Activated naive CD4-positive, alpha-beta T cell treated with anti-CD3 and anti-CD28 coated beads, Interleukin-2, amount 50 U/mL, for 16 hours (primary cell): ENCODE measurements at regions not wholly inside any gene's neighbourhood (a gene's known extent, or its start where the extent isn't known, plus 50 kb on each side); places are given as distances from the start of the nearest gene placed in this dataset.
"Not testable (repeated sequence)": the region's sequence is repeated elsewhere in the genome, so short reads cannot be mapped to it uniquely, and the experiment has no call there.

Experiments used
- DNase-seq: peaks from one replicate; pipeline ENCODE4 v3.0.0-alpha.2; 2020

- DNase-seq = no peak
Observed at GRCh38 chr12:47367912-47368537, 288.3 kb upstream of the AMIGO2 start.

- no peak for DNase-seq
Observed at GRCh38 chr12:47366579-47366978, 286.8 kb upstream of the AMIGO2 start.

GRCh38 chr12:47366157-47366556, 286.4 kb upstream of the AMIGO2 start:
- DNase-seq = no peak

DNA sequence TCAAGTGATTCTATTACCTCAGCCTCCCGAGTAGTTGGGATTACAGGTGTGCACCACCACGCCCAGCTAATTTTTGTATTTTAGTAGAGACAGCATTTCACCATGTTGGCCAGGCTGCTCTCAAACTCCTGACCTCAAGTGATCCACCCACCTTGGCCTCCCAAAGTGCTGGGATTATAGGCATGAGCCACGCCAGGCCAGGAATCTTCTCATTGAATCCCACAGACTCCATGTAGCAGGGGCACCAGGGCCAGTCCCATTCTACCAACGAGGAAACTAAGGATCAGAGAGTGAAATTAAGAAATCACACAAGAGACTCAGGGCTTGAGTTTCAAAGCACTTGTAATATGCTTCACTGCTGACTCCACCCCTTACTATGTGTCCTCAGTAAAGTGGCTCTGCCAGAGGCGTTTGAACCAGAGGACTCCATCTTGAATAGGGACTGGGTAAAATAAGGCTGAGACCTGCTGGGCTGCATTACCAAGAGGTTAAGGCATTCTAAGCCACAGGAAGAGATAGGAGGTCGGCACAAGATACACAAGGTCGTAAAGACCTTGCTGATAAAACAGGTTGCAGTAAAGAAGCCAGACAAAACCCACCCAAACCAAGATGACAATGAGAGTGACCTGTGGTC, 285.8 kb upstream of the AMIGO2 start:
- not testable (repeated sequence) for DNase-seq

DNA sequence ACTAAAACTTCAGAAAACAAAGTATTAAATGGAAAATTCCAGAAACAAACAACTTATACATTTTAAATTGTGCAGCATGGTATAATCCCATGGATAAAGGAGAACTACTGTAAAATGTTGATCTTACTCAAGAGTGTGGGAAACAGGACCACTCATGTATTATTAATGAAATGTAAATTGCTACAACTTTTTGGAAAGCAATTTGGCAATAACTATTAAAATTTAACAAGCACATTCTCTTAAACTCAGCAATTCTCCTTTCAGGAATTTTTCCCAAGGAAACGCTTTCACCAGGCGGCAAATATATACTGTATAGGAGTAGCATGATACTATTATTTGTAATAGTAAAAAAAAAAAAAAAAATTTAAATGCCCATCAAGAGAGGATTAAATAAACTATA, 284.5 kb upstream of the AMIGO2 start:
- no peak for DNase-seq

GRCh38 chr12:47362126-47362705, 282.5 kb upstream of the AMIGO2 start:
- no peak for DNase-seq

- peak; percentile 34 for DNase-seq
Observed at GRCh38 chr12:47361389-47362021, 281.7 kb upstream of the AMIGO2 start.

DNA sequence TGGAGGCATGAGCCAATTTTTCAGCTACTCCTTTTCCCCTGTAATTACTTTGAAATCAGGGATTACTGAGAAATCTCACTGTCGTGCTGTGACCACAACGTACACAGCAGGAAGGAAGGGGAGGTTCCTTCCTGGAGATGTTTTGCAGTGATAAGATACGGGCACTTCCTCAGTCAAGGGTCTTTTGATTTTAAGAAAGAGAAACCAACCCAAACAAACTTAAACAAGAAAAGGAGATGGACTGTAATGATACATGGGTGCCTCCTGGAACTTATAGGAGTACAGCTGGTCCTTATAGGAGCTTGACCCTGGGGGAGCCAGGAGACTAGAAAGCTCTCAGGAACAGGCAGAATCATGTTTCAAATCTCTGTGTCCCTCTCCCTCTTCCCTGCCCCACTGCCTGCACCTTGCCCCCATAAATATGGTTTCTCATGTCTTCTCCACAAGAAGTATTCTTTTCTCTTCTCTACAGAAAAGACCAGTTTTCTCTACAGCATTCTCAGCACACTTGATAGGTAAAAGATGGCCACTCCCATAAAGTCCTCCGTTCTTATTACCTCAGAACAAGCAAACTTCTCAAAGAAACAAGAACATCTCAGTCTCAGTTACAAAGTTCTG, 281.1 kb upstream of the AMIGO2 start:
- no peak for DNase-seq

DNA sequence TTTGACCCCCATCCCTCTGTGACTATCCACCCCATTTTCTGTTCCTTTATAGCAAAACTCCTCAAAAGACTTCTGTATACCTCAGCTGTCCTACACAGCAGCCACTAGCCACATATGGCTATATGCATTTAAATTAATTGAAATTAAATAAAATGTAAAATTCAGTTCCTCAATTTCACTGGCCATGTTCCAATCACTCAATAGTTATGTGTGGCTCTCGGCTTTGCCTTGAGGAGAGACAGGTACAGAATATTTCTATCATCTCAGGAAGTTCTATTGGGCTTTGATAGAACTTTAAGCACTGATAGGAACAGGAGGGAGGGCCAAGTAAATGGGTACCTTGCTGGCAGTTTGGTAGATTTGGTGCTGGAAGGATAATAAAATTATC, 280.3 kb upstream of the AMIGO2 start:
- DNase-seq = no peak

DNA sequence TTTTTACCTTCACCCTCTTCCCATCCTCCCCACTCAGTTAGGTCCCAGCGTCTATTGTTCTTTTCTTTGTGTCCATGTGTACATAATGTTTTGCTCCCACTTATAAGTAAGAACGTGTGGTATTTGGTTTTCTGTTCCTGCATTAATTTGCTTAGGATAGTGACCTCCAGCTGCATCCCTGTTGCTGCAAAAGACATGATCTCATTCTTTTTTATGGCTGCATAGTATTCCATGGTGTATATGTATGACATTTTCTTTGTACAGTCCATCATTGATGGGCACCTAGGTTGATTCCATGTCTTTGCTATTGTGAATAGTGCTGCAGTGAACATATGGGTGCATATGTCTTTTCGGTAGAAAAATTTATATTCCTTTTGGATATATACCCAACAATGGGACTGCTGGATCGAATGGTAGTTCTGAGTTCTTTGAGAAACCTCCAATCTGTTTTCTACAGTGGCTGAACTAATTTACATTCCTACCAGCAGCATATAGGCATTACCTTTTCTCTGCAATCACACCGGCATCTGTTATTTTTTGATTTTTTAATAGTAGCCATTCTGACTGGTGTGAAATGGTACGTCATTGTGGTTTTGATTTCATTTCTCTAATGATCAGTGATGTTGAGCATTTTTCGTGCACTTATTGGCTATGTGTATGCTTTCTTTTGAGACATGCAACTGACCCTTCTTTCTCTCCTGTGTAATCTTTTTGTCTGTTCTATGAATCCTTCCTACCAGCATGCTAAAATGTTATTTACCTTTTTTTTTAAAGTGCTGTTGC, 279.7 kb upstream of the AMIGO2 start:
- DNase-seq = no peak

GRCh38 chr12:47357006-47357405, 277.2 kb upstream of the AMIGO2 start:
- DNase-seq = not testable (repeated sequence)

DNA sequence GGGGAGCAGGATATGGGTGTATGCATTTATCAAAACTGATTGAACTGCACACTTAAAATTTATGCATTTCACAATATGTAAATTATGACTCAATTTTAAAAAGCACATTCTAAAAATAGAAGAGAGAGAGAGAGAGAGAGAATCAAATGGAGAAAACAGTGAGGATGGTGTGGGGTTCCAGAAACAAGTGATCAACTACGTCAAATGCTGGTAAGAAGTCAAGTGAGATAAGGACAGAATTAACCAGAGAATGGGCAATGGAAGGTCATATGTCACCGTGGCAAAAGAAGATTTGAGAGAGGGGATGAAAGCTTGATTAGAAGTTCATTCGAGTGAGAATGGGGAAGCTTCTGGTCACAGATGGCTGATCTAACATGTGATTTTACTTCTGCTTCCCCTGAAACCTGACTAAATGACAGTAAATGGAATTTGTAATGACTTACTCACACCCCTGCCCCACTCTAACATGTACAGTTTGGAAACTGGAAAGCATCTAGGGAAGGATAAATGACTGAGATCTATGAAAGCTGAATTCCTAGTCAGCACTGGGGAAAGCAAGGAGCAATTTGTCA, 276.5 kb upstream of the AMIGO2 start:
- DNase-seq = peak; percentile 26

DNA sequence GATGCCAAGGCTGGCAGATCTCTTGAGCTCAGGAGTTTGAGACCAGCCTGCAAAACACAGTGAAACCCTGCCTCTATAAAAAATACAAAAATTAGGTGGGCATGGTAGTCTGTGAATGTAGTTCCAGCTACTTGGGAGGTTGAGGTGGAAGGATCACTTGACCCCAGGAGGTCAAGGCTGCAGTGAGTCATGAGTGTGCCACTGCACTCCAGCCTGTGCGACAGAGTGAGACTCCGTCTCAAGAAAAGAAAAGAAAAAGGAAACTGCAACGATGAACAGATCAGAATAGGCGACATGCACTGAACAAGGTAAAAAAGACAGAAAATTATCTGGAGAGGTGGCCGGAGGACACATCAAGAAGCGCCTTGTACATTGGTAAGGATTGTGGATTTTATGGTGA, 273.7 kb upstream of the AMIGO2 start:
- DNase-seq = no peak

- no peak for DNase-seq
Observed at GRCh38 chr12:47352067-47352466, 272.3 kb upstream of the AMIGO2 start.

DNA sequence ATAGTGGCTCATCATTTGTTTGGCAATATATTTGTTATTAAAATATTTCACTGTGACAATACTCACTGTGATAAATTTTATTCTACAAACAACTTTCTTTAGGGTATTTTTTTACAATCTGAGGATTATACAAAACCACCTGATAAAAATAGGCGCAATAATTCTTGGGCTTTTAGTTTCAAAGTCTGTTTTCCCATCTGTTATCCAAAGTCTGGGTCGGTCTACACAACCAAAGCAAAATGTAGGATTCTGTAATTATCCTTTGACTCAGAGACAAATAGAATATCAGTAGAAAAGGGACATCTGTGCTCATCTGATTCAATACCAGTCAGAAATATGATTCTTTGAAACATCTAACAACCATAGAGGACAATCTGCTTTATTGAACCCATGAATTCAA, 271.8 kb upstream of the AMIGO2 start:
- no peak for DNase-seq

DNA sequence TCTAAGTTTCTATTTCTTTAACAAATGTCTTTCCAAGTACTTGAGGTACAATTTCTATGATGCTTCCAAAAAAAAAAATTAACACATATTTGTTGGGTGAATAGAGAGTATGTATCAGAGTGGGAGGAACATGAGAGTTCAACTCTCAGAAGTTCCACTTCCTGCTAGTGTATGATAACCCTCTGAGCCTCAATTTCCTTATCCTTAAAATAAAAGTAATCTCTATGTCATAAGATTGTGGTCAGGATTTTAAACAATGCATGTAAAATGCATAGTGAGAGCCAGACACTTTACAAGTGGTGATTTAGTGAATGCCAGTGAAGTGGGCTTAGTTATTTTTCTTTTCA, 270.3 kb upstream of the AMIGO2 start:
- DNase-seq = no peak

- peak; percentile 40 for DNase-seq
Observed at GRCh38 chr12:47349137-47350061, 269.6 kb upstream of the AMIGO2 start.

DNA sequence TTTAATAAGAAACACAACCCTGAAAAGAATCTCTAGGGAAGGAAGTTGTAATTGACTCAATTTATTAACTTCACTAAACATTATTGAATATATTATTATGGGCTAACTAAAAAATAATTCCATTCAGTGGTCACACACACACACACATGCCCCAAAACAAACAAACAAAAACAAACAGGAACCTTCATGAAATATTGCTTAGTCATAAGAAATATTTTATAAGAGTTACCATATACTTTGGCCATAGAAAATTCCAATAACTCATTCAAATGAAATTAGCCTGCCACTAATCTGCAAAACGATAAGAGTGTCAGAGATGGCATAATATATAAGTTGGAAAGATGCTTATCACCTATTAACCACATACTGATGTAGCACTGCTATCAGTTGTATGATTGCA, 268.4 kb upstream of the AMIGO2 start:
- no peak for DNase-seq

DNA sequence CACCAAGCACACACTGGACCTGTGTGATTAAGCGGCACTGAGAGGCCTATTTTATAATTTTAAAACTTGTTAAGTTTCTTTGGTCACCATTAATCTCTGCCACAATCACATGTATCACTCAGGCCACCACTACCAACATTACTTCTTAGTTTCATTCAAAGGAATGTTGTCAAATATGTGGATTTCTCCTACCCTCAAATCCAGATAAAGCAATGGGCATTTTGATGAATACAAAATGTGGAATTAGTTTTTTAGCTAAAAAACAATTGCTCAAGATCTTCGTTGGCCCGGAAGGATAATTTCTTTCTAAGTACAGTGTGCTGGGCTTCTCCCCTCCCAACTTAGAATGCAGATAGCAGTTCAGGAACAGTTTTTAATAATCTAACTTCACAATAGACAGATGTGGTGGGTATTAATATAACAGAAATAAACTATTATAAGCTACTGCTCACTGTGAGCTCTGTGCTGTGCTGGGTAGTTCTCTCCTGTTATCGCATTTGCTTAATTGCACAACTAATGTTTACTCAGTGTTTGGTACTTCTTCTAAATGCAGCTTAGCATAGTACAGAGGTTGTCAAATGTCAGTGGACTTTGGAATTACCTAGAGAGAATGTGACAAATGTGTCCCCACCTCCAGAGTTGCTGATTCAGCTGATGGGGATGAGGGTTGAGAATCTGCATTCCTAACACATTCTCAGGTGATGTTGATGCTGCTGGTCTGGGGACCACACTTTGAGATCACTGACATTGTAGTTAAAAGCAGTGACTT, 266.7 kb upstream of the AMIGO2 start:
- DNase-seq = no peak

- DNase-seq = no peak
Observed at GRCh38 chr12:47343684-47344567, 264.2 kb upstream of the AMIGO2 start.
